OCI-LY1 (cell line): ENCODE measurements at regions not wholly inside any gene's neighbourhood (a gene's known extent, or its start where the extent isn't known, plus 50 kb on each side); places are given as distances from the start of the nearest gene placed in this dataset.

ENCODE experiments used
- H2AFZ ChIP-seq: fragments of 200-600 bp; sonication (generic), shearing (Covaris generic); 2 replicates; pipeline ENCODE4 v1.6.0; 2014; ENCODE audit warnings: antibody characterized with exemption, mild to moderate bottlenecking, low read length
- H3F3A ChIP-seq: fragments of 200-600 bp; sonication (generic), shearing (Covaris generic); 2 replicates; pipeline ENCODE4 v1.6.0; 2014; ENCODE audit warnings: mild to moderate bottlenecking, antibody characterized with exemption, low read length, moderate library complexity; ENCODE audit not compliant: insufficient read depth
- H3K27ac ChIP-seq: fragments of 200-600 bp; sonication (generic); 2 replicates; pipeline ENCODE4 v1.5.1; 2014; ENCODE audit warnings: low read length, mixed run types, mild to moderate bottlenecking, low read depth; ENCODE audit not compliant: poor library complexity, severe bottlenecking
- H3K27me3 ChIP-seq: fragments of 200-600 bp; sonication (generic); 2 replicates; pipeline ENCODE4 v1.6.0; 2014; ENCODE audit warnings: antibody characterized with exemption, mild to moderate bottlenecking, low read length, moderate library complexity; ENCODE audit not compliant: insufficient read depth
- H3K36me3 ChIP-seq: fragments of 200-600 bp; sonication (generic); 2 replicates; pipeline ENCODE4 v1.6.1; 2014; ENCODE audit warnings: mild to moderate bottlenecking, antibody characterized with exemption, low read length, moderate library complexity, mixed read lengths; ENCODE audit not compliant: insufficient read depth
- H3K4me1 ChIP-seq: fragments of 200-600 bp; sonication (generic); 2 replicates; pipeline ENCODE4 v1.5.1; 2014; ENCODE audit warnings: mild to moderate bottlenecking, low read length, moderate library complexity; ENCODE audit not compliant: insufficient read depth, severe bottlenecking
- H3K4me2 ChIP-seq: fragments of 200-600 bp; sonication (generic), shearing (Covaris generic); 2 replicates; pipeline ENCODE4 v1.6.1; 2014; ENCODE audit warnings: low read length
- H3K4me3 ChIP-seq: fragments of 200-600 bp; sonication (generic); 2 replicates; pipeline ENCODE4 v1.5.1; 2014; ENCODE audit warnings: low read length, low read depth, mild to moderate bottlenecking, mixed read lengths; ENCODE audit not compliant: poor library complexity, severe bottlenecking
- H3K79me2 ChIP-seq: fragments of 200-600 bp; shearing (Covaris generic); 2 replicates; pipeline ENCODE4 v1.6.1; 2016; ENCODE audit warnings: mixed run types, low read length, mixed read lengths; ENCODE audit not compliant: insufficient read depth
- H3K9ac ChIP-seq: fragments of 200-600 bp; sonication (generic), shearing (Covaris generic); 2 replicates; pipeline ENCODE4 v1.6.1; 2014; ENCODE audit warnings: mild to moderate bottlenecking, low read length, mixed read lengths
- H3K9me2 ChIP-seq: fragments of 200-600 bp; sonication (generic), shearing (Covaris generic); 2 replicates; pipeline ENCODE4 v1.6.1; 2014; ENCODE audit warnings: low read depth, mild to moderate bottlenecking, low read length, mixed read lengths
- H3K9me3 ChIP-seq: fragments of 200-600 bp; shearing (Covaris generic); 2 replicates; pipeline ENCODE4 v1.6.1; 2014; ENCODE audit warnings: low read length, mixed read lengths
- H4K20me1 ChIP-seq: fragments of 200-600 bp; sonication (generic), shearing (Covaris generic); 2 replicates; pipeline ENCODE4 v1.6.0; 2016; ENCODE audit warnings: mild to moderate bottlenecking, low read length; ENCODE audit not compliant: insufficient read depth
- EZH2 ChIP-seq: fragments of 200-600 bp; sonication (generic), shearing (Covaris generic); IDR thresholded peaks from 2 replicates; pipeline ENCODE4 v1.8.0; 2017; ENCODE audit warnings: borderline replicate concordance, mixed run types, mild to moderate bottlenecking, antibody characterized with exemption, low read length, moderate library complexity, mixed read lengths
- TF ChIP-seq, protein P1 (sequence below): fragments of 200-600 bp; sonication (generic), shearing (Covaris generic); IDR thresholded peaks from 2 replicates; pipeline ENCODE4 v1.5.1; 2017; ENCODE audit warnings: mild to moderate bottlenecking, antibody characterized with exemption, low read length, moderate library complexity, mixed read lengths

DNA sequence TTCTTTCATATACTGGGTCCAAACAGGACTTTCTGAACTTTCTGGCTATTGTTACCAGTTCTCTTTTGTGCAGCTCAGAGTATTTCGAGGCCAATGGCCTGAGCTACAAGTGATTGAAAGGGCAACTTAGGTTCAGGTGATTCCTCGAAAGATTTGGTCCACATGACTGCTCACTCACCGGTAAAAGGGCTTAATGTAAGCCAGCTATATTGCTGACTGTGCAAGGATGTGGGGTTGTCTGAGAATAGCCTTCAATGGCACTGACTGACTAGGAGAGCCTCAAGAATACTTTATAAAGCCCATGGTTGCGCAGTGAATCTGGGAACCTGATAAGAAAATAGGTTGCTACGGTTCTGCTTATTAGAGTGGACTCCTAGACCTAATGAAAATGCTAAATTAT, 269.0 kb downstream of the SEC16B start:
- no peaks in the 10 kb centered on the region for H3K27me3 ChIP-seq
- no peaks in the 10 kb centered on the region for H3K9me3 ChIP-seq
- no peak for TF ChIP-seq EZH2
- TF ChIP-seq, protein P1, sequence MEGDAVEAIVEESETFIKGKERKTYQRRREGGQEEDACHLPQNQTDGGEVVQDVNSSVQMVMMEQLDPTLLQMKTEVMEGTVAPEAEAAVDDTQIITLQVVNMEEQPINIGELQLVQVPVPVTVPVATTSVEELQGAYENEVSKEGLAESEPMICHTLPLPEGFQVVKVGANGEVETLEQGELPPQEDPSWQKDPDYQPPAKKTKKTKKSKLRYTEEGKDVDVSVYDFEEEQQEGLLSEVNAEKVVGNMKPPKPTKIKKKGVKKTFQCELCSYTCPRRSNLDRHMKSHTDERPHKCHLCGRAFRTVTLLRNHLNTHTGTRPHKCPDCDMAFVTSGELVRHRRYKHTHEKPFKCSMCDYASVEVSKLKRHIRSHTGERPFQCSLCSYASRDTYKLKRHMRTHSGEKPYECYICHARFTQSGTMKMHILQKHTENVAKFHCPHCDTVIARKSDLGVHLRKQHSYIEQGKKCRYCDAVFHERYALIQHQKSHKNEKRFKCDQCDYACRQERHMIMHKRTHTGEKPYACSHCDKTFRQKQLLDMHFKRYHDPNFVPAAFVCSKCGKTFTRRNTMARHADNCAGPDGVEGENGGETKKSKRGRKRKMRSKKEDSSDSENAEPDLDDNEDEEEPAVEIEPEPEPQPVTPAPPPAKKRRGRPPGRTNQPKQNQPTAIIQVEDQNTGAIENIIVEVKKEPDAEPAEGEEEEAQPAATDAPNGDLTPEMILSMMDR, result no peak
- no peaks in the 10 kb centered on the region for H3F3A ChIP-seq
- no peak overlapping the region for H3K27ac ChIP-seq
- no peaks in the 10 kb centered on the region for H4K20me1 ChIP-seq
- H3K9ac ChIP-seq, result no peak overlapping the region
- no peaks in the 10 kb centered on the region for H3K9me2 ChIP-seq
- no peak overlapping the region for H2AFZ ChIP-seq
- no peaks in the 10 kb centered on the region for H3K4me1 ChIP-seq
- no peaks in the 10 kb centered on the region for H3K36me3 ChIP-seq
- no peak overlapping the region for H3K4me3 ChIP-seq
- H3K4me2 ChIP-seq, result no peak overlapping the region
- no peaks in the 10 kb centered on the region for H3K79me2 ChIP-seq

DNA sequence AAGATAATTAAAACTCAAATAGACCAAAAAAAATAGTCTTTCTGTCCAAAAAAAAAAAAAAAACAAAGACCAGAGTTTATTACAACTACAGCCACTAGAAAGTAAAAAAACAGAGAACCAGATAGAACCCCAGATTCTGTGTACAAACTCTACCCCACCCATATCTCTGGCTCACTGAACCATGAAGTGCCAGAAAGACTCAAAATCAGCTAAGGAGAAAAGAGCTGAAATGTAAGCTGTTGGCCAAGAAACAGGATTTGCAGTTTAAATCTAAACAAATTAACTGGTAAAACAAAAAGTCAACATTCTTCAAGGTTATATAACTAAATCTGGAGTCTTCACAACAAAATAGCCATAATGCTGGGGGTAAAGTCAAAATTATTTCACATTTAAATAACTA, 278.9 kb downstream of the SEC16B start:
- Histone ChIP-seq H2AFZ (no peak overlapping the region), H3K4me3 (no peak overlapping the region), H3K9ac (no peak overlapping the region), H3K9me2 (no peaks in the 10 kb centered on the region), H3K27me3 (no peaks in the 10 kb centered on the region), H3K4me1 (no peaks in the 10 kb centered on the region), H3K27ac (no peak overlapping the region), H3K4me2 (no peak overlapping the region), H4K20me1 (no peaks in the 10 kb centered on the region), H3F3A (no peaks in the 10 kb centered on the region), H3K9me3 (no peaks in the 10 kb centered on the region), H3K36me3 (no peaks in the 10 kb centered on the region), H3K79me2 (no peaks in the 10 kb centered on the region)
- TF ChIP-seq, protein P1, result no peak
- TF ChIP-seq EZH2, result no peak

DNA sequence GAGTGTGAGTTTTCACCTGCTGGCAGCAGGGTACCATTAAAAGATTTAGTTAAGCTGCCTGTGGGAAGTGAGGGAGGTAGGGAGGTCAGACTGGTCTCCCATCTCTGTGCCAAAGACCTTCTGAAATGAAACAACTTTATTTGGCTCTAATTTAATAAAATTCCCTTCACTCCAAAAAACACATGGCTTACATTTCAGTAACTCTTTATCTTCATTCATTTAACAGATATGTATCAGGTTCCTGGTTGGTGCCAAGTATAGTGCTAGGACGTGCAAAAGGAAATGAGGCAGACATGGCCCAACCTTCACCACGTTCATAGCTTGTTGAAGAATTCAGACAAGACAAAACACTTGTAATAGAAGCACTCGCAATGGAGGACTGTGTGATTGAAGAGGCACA, 282.3 kb downstream of the SEC16B start:
- Histone ChIP-seq H3K27ac (no peak overlapping the region), H3K4me1 (no peaks in the 10 kb centered on the region), H2AFZ (no peak overlapping the region), H3K9me3 (no peaks in the 10 kb centered on the region), H3K36me3 (no peaks in the 10 kb centered on the region), H3K4me3 (no peak overlapping the region), H3K27me3 (no peaks in the 10 kb centered on the region), H3K79me2 (no peaks in the 10 kb centered on the region), H3K4me2 (no peak overlapping the region), H3F3A (no peaks in the 10 kb centered on the region), H4K20me1 (no peaks in the 10 kb centered on the region), H3K9me2 (no peaks in the 10 kb centered on the region), H3K9ac (no peak overlapping the region)
- no peak for TF ChIP-seq EZH2
- TF ChIP-seq, protein P1, result no peak
